IPS-20b (cell line): ENCODE measurements at regions not wholly inside any gene's neighbourhood (a gene's known extent, or its start where the extent isn't known, plus 50 kb on each side); places are given as distances from the start of the nearest gene placed in this dataset.

Experiments used
- H3K27ac ChIP-seq: one replicate; pipeline ENCODE4 v1.5.1; 2013; ENCODE audit warnings: low read length
- H3K27me3 ChIP-seq: 2 replicates; pipeline ENCODE4 v1.6.1; 2013; ENCODE audit warnings: mild to moderate bottlenecking, low read length, inconsistent platforms; ENCODE audit not compliant: insufficient read depth
- H3K36me3 ChIP-seq: 2 replicates; pipeline ENCODE4 v1.6.1; 2013; ENCODE audit warnings: low read depth, mild to moderate bottlenecking, inconsistent platforms, low read length, moderate library complexity; ENCODE audit not compliant: insufficient read depth
- H3K4me1 ChIP-seq: 2 replicates; pipeline ENCODE4 v1.6.1; 2013; ENCODE audit warnings: mild to moderate bottlenecking, control low read depth, inconsistent platforms, low read length, moderate library complexity; ENCODE audit not compliant: insufficient read depth
- H3K4me3 ChIP-seq: 2 replicates; pipeline ENCODE4 v1.5.1; 2013; ENCODE audit warnings: mild to moderate bottlenecking, low read length, inconsistent platforms
- H3K9ac ChIP-seq: 2 replicates; pipeline ENCODE4 v1.6.1; 2013; ENCODE audit warnings: low read depth, mild to moderate bottlenecking, inconsistent platforms, low read length, moderate library complexity
- H3K9me3 ChIP-seq: 2 replicates; pipeline ENCODE4 v1.6.1; 2013; ENCODE audit warnings: mild to moderate bottlenecking, low read depth, low read length, inconsistent platforms; ENCODE audit not compliant: insufficient read depth

DNA sequence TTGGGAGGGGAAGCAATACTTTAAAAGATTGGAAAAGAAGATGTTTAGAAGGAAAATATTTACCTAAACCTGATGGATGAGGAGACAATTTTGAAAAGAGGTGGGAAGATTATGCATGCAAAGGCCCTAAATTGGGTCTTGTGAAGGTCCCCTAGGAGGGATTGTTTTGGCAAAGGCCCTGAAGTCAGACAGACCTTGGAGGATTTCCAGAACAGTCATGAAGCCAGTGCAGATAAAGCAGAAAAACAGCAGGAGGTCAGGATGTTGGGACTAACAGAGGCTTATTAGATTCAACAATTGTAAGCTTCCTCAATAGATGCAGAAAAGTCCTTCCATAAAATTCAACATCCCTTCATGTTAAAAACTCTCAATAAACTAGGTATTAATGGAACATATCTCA is 361.0 kb upstream of the CDH6 start:
- H3K9ac ChIP-seq = no peak overlapping the region
- no peak overlapping the region for H3K4me3 ChIP-seq
- no peaks in the 10 kb centered on the region for H3K4me1 ChIP-seq
- no peaks in the 10 kb centered on the region for H3K36me3 ChIP-seq
- H3K27ac ChIP-seq = no peak overlapping the region
- H3K9me3 ChIP-seq = no peaks in the 10 kb centered on the region
- H3K27me3 ChIP-seq = no peaks in the 10 kb centered on the region

DNA sequence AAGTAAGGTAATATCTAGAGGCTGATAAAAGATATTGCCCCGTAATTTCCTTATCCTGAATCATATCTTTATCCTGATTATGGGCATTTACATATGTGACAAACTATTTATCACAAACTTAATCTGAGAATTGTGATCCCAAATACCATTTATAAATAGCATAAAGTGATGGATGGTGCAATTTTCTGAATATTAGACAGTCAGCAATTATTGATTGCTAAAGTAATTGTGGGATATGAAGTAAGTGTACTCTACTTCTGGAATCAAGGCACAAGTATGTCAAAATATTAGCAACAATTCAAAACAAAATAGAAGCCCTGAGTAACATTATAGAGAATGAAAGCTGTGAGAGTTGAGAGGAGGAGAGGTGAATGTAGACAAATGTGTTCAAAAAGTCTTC is 361.9 kb upstream of the CDH6 start:
- no peaks in the 10 kb centered on the region for H3K27me3 ChIP-seq
- no peak overlapping the region for H3K4me3 ChIP-seq
- H3K9ac ChIP-seq = no peak overlapping the region
- H3K27ac ChIP-seq = no peak overlapping the region
- no peaks in the 10 kb centered on the region for H3K4me1 ChIP-seq
- no peaks in the 10 kb centered on the region for H3K9me3 ChIP-seq
- no peaks in the 10 kb centered on the region for H3K36me3 ChIP-seq

DNA sequence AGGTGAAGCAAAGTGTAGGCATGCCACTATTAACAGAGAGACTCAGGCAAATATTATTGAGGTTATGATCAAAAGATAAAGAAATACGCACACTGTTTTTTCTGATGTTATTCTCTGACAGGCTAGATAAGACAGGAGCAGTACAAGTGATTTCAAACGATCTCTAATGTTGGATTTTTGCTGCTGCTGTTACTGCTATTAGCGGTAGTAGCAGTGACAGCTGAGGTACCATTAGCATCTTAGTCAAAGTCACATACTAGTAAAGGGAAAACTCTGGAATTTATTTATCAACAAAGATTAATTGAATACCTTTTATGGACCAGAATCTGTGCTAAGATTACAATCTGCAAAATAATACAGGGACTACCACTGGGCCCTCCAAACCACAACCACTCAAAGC is 362.4 kb upstream of the CDH6 start:
- Histone ChIP-seq H3K36me3 (no peaks in the 10 kb centered on the region), H3K4me3 (no peak overlapping the region), H3K4me1 (no peaks in the 10 kb centered on the region), H3K27me3 (no peaks in the 10 kb centered on the region), H3K27ac (no peak overlapping the region), H3K9me3 (no peaks in the 10 kb centered on the region), H3K9ac (no peak overlapping the region)

- no peak overlapping the region for H3K9ac ChIP-seq
- H3K27ac ChIP-seq = no peak overlapping the region
- H3K9me3 ChIP-seq = no peaks in the 10 kb centered on the region
- no peaks in the 10 kb centered on the region for H3K27me3 ChIP-seq
- H3K4me3 ChIP-seq = no peak overlapping the region
- H3K36me3 ChIP-seq = no peaks in the 10 kb centered on the region
- no peaks in the 10 kb centered on the region for H3K4me1 ChIP-seq
Observed at GRCh38 chr5:30811298-30811697, 382.2 kb upstream of the CDH6 start.

GRCh38 chr5:30809933-30810332 is 383.6 kb upstream of the CDH6 start:
- Histone ChIP-seq H3K27ac (no peak overlapping the region), H3K4me1 (no peaks in the 10 kb centered on the region), H3K36me3 (no peaks in the 10 kb centered on the region), H3K4me3 (no peak overlapping the region), H3K9me3 (no peaks in the 10 kb centered on the region), H3K27me3 (no peaks in the 10 kb centered on the region), H3K9ac (no peak overlapping the region)

DNA sequence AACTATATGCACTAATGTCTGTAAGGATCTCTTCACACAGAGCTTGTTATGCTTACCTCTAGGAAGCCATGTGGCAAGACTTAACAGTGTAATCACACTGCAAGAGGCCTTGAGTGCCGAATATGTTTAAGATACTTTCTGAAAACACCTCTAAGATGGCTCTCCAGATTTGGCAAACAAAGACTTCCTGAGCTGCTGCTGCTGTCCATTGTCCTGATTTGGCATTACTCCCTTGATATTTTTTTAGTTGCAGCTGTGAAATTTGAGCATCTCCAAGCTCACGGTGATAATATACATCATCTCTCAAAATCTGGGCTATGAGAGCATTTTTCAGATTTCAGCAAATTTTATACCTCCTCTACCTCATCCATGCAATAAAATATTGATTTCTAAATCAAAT is 384.5 kb upstream of the CDH6 start:
- no peak overlapping the region for H3K9ac ChIP-seq
- no peak overlapping the region for H3K4me3 ChIP-seq
- H3K9me3 ChIP-seq = no peaks in the 10 kb centered on the region
- no peaks in the 10 kb centered on the region for H3K36me3 ChIP-seq
- H3K4me1 ChIP-seq = no peaks in the 10 kb centered on the region
- H3K27me3 ChIP-seq = no peaks in the 10 kb centered on the region
- no peak overlapping the region for H3K27ac ChIP-seq

DNA sequence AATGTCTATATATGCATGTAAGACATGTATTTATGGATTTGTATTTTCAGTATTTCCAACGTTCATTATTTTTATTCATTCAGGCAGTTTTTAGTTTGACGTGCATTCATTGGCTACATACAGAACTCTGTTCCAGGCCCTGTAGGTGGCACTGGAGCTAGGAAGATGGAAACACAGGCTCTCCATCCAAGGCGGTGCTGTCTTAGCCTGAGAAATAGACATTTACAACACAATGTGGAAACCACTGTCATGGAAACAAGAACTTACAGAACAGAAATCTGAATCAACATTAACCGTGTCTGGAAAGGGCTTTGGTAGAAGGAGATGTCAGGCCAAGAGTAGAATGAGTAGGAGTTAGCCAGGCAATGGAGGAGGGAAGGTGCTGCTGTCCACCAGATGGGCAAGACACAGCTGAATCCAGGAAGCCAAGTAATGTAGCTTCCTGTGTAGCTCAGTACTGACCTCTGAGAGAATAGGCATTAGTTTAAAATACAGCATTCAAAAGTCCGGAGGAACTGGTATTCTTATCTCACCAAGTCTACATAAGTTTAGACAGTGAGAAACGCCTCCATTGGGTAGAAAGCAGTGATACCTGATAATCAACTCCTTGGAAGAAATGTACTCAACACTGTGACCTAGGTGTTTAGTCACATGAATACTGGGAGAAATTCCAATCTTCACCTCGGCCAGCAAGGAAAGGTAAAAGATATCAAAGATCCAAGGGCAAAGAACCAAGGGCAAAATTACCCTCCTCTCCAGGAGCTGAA is 388.6 kb upstream of the CDH6 start:
- no peaks in the 10 kb centered on the region for H3K9me3 ChIP-seq
- H3K4me1 ChIP-seq = no peaks in the 10 kb centered on the region
- H3K27ac ChIP-seq = no peak overlapping the region
- no peak overlapping the region for H3K9ac ChIP-seq
- no peak overlapping the region for H3K4me3 ChIP-seq
- H3K27me3 ChIP-seq = no peaks in the 10 kb centered on the region
- no peaks in the 10 kb centered on the region for H3K36me3 ChIP-seq

- Histone ChIP-seq H3K27ac (no peak overlapping the region), H3K4me3 (no peak overlapping the region), H3K4me1 (no peaks in the 10 kb centered on the region)
Observed at GRCh38 chr5:30802961-30803705, 390.4 kb upstream of the CDH6 start.

DNA sequence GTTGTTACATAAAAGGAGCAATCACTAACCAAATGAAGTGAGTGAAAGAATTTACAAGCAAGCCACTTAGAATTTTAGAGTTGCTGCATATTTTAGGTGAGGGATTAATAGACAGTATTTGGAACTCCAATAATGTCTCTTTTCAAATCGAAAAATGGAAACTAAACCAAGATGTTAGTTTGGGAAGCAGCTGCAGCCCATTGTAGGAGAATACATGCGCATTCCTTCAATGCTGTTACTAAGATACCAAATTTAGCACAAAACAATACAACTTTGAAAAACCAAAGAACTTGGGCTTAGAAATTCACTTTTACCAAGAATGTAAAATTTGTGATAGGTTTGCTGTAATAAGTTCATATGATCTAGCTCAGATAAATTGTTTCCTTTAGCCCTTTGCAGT is 411.8 kb upstream of the CDH6 start:
- Histone ChIP-seq H3K9me3 (no peaks in the 10 kb centered on the region), H3K27me3 (no peaks in the 10 kb centered on the region), H3K4me3 (no peak overlapping the region), H3K4me1 (peaks cover 6% of the 10 kb centered on the region; the same call in 1 of the 2 replicates), H3K36me3 (no peaks in the 10 kb centered on the region), H3K9ac (no peak overlapping the region; the same call in 1 of the 2 replicates), H3K27ac (no peak overlapping the region)

More at GRCh38 chr5:30802961-30803705, 390.4 kb upstream of the CDH6 start:
- H3K27me3 ChIP-seq = no peaks in the 10 kb centered on the region
- no peak overlapping the region for H3K9ac ChIP-seq
- H3K36me3 ChIP-seq = no peaks in the 10 kb centered on the region
- no peaks in the 10 kb centered on the region for H3K9me3 ChIP-seq

- no peaks in the 10 kb centered on the region for H3K36me3 ChIP-seq
- H3K27ac ChIP-seq = no peak overlapping the region
- H3K4me1 ChIP-seq = no peaks in the 10 kb centered on the region; the same call in 1 of the 2 replicates
- H3K9ac ChIP-seq = no peak overlapping the region
- H3K9me3 ChIP-seq = no peaks in the 10 kb centered on the region
- H3K4me3 ChIP-seq = no peak overlapping the region
- H3K27me3 ChIP-seq = no peaks in the 10 kb centered on the region
Observed at GRCh38 chr5:30768056-30768690, 425.3 kb upstream of the CDH6 start.

DNA sequence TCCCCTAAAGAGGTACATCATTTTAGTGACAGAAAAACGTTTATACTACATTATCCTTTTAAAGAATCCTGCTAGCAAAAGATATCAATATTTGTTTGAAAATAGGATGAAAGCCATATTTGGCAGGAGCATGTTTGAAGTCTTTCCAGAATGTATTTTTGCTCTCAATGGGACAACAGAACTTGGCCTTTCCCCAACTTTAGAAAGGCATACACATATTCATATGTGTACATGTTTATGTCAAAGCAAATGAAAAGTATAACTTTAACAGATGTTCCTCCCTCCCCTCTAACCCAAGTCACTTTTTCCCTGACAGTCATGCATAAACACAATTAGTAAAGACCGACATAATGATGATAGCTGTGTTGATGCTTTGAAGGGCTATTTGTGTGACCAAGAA is 427.8 kb upstream of the CDH6 start:
- H3K27me3 ChIP-seq = no peaks in the 10 kb centered on the region
- no peaks in the 10 kb centered on the region; the same call in none of the 2 replicates for H3K4me1 ChIP-seq
- H3K9me3 ChIP-seq = no peaks in the 10 kb centered on the region
- no peaks in the 10 kb centered on the region for H3K36me3 ChIP-seq
- no peak overlapping the region for H3K27ac ChIP-seq
- H3K9ac ChIP-seq = no peak overlapping the region
- no peak overlapping the region for H3K4me3 ChIP-seq

GRCh38 chr5:30765227-30765626 is 428.3 kb upstream of the CDH6 start:
- Histone ChIP-seq H3K27me3 (no peaks in the 10 kb centered on the region), H3K36me3 (no peaks in the 10 kb centered on the region), H3K4me3 (no peak overlapping the region)

More at GRCh38 chr5:30765227-30765626, 428.3 kb upstream of the CDH6 start:
- Histone ChIP-seq H3K27ac (no peak overlapping the region), H3K9me3 (no peaks in the 10 kb centered on the region), H3K9ac (no peak overlapping the region), H3K4me1 (no peaks in the 10 kb centered on the region; the same call in none of the 2 replicates)
